Stimulated activated CD4-positive, alpha-beta T cell treated with anti-CD3 and anti-CD28 coated beads, TNF-alpha, amount 100 ng/mL, for 24 hours (primary cell): ENCODE measurements at regions not wholly inside any gene's neighbourhood (a gene's known extent, or its start where the extent isn't known, plus 50 kb on each side); places are given as distances from the start of the nearest gene placed in this dataset.
"Not testable (repeated sequence)": the region's sequence is repeated elsewhere in the genome, so short reads cannot be mapped to it uniquely, and the experiment has no call there.

Experiments used
- DNase-seq, 3 experiments: peaks; one replicate each; pipeline ENCODE4 v3.0.0-alpha.2; 2020; ENCODE audit warnings: low read depth in 3 of 3

DNA sequence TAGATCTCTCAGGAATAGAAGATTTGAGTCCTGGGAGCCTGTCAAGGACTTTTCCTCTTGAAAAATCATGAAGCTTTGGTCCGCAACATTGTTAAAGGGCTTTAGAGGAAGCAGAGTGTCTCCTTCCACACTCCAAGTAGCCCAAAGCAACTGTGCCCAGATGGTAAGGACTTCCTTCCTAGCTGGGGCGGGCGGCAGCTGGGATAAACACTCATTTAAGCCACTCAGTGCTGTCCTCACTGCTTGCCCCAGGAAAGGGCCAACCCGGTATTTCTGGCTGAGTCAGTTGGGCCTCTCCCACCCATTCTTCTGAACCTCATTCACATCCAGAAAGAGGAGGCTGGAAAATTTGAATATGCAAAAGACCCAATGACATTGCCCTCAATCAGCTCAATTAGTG is 144.3 kb downstream of the CHIC2 start:
- DNase-seq = no peak

GRCh38 chr4:53919535-53919934 is 144.9 kb downstream of the CHIC2 start:
- DNase-seq = no peak

DNA sequence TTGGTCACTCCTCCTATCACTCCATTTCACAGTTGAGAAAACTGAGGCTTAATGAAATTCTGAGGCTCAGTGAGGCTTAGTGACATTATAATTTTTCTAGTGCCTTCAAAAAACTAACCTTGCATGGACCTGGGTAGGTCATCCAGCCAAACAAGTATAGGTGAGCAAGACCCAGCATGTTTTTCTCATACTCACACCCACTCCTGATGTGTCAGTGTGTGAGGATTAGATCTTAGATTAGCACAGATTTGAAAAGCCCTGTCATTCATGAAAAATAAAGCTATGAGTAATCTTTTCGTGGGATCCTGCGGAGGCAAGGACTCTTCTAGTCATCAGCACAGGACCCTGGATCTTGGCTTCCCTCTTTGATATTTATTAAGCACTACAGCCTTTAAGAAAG is 146.7 kb downstream of the CHIC2 start:
- DNase-seq = no peak

GRCh38 chr4:53916431-53916889 is 147.9 kb downstream of the CHIC2 start:
- no peak for DNase-seq

DNA sequence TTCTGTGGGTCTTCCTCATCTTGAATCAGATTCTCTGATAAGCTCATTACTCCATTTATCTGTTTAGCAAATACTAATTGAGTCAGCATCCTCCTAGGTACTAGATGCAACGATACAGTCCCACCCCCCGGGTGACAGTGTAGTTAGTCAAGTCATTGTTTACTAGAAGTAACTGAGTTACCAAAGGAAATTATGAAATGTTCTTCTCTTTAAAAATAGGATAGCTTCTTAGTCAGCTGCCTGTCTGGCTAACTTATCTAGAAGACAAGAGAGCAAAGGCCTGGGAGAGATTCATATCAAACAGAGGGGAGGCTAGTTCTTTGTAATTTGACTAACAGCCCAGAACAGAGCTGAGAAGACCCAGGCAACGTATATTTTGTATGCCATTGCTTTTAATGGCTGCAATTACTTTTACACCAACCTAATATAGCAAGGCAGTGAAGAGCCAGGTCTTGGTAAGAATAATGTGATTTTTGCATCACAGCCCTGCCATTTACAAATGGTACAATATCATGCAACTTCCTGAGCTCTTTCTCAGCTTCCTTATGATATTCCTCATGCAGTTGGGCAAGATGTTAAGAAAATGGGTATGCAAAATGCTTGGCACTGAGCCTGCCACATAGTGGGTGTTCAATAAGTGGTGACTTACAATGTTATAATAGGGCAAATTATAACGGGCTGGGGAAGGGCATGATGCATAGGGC is 149.9 kb downstream of the CHIC2 start:
- DNase-seq = peak in 1 of 3 experiments; percentile 14

DNA sequence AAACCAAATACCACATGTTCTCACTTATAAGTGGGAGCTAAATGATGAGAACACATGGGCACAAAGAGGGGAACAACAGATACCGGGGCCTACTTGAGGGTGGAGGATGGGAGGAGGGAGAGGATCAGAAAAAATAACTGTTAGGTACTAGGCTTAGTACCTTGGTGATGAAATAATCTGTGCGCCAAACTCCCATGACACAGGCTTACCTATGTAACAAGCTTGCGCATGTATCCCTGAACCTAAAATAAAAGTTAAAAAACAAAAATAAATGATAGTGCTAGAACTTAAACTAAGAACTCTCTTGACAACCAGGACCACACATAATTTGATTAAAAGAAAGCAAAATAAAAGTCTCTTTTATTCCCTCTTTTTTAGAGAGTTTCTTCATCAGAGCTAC is 150.6 kb downstream of the CHIC2 start:
- no peak for DNase-seq

GRCh38 chr4:53912766-53913497 is 151.5 kb downstream of the CHIC2 start:
- no peak for DNase-seq

DNA sequence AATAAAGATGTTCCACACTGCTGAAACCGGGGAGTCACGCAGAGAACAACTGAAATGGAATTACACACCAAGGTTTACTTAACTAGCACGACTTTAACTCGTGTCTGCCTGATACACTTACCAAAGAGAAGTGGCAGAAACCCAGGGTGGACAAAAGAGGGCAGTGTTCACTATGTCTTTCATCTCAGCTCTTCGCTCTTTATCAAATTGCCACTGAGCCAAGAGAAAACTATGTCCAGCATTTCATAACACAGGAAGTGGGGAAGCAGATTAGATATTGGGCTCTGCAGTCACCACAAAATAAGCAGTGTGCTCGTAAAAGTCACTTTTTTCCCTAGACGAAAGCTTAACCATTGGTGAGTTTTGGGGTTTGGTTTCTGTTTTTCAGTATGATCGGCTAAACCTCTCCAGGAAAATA is 155.7 kb downstream of the CHIC2 start:
- DNase-seq = no peak

DNA sequence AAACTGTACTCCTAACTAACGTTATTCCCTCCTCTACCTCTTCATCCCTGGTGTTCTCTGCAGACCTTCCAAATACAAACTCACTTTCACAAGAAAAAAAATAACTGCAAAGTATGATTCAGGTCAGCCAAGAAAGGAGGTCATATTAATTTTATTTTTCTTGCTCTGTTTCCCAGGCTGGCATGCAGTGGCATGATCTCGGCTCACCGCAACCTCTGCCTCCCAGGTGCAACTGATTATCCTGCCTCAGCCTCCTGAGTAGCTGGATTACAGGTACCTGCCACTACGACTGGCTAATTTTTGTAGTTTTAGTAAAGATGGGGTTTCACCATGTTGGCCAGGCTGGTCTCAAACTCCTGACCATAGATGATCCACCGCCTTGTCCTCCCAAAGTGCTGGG is 156.6 kb downstream of the CHIC2 start:
- DNase-seq = no peak

GRCh38 chr4:53906606-53907190 is 157.7 kb downstream of the CHIC2 start:
- no peak for DNase-seq

- no peak for DNase-seq
Measured at GRCh38 chr4:53905941-53906377, 158.4 kb downstream of the CHIC2 start.

GRCh38 chr4:53905276-53905940 is 159.0 kb downstream of the CHIC2 start:
- DNase-seq = no peak

GRCh38 chr4:53902786-53903185 is 161.6 kb downstream of the CHIC2 start:
- DNase-seq = no peak

GRCh38 chr4:53900271-53900649 is 164.1 kb downstream of the CHIC2 start:
- DNase-seq = no peak

DNA sequence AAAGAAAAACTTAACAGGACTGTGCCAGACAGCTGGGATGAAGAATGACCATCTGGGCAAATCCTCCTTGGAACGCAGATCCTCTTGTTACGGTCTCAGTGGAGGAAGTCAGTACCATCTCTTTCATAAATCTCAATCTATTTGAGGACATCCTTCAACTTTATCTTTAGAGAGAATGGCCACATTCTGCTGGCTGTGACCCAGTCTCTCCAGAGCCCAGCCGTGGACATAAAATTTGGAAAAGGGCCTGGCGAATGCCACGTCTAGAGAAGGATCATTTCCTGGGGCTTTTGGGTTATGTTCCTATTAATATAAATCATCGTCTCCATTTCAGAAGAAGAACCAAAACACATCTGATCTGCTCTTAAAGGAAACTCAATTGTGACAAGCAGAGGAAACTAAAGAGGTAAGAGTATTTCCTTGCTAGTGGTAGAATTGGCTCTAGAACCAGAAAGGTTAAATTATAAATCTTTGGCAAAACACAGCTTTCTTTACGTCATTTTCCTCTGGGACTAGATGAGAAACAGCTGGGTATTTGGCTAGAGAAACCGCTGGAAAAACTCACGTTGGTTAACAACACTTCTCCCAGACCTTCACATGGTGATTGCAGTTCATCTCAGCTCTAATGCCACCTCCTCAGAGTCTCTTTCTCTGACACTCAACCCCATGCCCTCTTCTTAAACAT is 164.7 kb downstream of the CHIC2 start:
- no peak for DNase-seq

GRCh38 chr4:53895137-53895536 is 169.3 kb downstream of the CHIC2 start:
- DNase-seq = no peak

DNA sequence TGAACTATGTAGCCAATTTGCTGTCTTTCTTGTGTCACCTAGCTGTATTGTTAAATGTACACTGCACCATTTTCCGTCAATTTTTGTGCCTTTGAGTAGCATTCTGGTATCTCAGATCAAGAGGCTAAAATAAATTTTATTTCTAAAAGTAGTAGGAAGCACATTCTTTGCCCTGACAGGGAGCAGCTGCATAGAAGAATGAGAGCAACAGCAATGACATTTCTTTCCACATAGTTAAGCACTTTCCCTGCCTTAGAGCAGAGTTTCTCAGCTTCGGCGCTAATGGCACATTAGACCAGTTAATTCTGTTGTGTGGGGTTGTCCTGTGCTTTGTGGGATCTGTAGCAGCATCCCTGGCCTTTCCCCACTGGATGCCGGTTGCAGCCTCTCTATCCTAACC is 173.9 kb downstream of the CHIC2 start:
- no peak for DNase-seq

GRCh38 chr4:53889326-53890055 is 174.9 kb downstream of the CHIC2 start:
- DNase-seq = no peak

DNA sequence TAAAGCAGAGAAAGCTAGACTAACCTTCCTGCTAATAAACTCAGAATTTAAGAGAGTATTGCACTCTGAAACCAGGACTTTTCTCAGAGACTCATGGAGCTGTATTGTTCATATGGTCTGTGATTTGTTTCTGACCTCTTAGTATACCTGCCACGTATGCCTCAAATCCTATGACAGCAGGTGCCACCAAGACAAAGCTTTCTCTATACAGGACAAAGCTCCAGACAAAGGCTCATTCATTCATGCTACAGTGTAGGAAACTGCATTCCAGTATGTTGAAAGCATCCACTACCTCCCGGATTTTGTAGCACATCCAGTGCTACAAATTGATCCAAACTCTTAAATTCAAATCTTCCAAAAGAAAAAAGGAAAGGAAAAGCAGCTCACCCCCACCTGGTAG is 178.3 kb downstream of the CHIC2 start:
- DNase-seq = no peak

GRCh38 chr4:53885668-53886067 is 178.7 kb downstream of the CHIC2 start:
- no peak for DNase-seq

- DNase-seq = not testable (repeated sequence)
Measured at GRCh38 chr4:53877096-53877495, 187.3 kb downstream of the CHIC2 start.
